ENCODE measurements at regions not wholly inside any gene's neighbourhood (a gene's known extent, or its start where the extent isn't known, plus 50 kb on each side); places are given as distances from the start of the nearest gene placed in this dataset.

DNA sequence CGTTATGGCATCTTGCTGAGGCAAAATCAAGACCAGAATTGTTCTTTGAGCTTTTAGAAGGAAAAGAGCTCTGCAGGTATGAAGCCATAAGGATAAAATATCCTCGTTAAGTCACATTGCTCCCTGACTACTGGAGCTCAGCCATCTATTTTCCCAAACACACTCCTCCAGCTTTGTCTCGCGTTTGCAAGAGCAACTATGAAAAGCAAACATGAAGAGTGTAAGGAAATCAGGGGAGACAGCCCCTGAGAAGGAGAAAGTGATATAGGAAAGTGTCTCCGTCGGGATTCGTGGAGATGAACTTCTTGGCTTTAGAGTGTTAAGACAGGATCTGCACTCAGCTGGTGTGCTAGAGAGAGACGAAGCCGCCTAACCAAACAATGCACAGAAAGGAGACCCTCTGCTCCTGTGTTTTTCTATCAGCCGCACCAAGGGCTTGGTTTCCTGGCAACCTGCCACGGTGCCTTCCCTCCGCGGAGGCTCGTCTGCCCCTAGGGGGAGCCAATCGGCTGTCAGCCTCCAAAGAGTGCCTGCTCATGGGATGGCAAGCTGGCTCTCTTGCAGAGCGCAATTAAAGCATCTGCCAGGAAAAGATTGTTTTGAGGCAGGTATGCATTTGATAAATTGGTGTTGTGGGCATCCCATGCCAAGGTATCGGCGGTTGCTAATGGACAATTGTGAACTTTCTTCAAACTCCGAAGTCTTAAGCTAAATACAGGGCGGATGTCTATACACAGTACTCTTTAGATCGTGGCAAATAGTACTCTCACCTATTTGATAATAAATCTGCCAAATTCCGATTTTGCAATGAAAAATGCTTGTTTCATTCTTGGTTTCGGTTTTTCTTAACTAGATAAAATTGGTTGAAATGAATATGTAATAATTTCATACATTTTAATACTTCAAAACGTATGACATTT lies 603.2 kb downstream of the RNF144B start:
- TF ChIP-seq TAF1 (IDR thresholded peaks at IDR 0.05; ENCODE audit: borderline replicate concordance, low read depth, low read length) (no peak), EP300 (IDR thresholded peaks at IDR 0.05; ENCODE audit: borderline replicate concordance in 1 of 2, low read depth in 1 of 2, low read length in 1 of 2) (no peak), FOXM1 (IDR thresholded peaks at IDR 0.05; ENCODE audit: low read depth) (no peak), TEAD4 (IDR thresholded peaks at IDR 0.05; ENCODE audit: borderline replicate concordance, insufficient read depth) (no peak)
- TF ChIP-seq, protein P1, sequence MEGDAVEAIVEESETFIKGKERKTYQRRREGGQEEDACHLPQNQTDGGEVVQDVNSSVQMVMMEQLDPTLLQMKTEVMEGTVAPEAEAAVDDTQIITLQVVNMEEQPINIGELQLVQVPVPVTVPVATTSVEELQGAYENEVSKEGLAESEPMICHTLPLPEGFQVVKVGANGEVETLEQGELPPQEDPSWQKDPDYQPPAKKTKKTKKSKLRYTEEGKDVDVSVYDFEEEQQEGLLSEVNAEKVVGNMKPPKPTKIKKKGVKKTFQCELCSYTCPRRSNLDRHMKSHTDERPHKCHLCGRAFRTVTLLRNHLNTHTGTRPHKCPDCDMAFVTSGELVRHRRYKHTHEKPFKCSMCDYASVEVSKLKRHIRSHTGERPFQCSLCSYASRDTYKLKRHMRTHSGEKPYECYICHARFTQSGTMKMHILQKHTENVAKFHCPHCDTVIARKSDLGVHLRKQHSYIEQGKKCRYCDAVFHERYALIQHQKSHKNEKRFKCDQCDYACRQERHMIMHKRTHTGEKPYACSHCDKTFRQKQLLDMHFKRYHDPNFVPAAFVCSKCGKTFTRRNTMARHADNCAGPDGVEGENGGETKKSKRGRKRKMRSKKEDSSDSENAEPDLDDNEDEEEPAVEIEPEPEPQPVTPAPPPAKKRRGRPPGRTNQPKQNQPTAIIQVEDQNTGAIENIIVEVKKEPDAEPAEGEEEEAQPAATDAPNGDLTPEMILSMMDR (IDR thresholded peaks at IDR 0.05) = peak; percentile 79
- TF ChIP-seq, protein P2, sequence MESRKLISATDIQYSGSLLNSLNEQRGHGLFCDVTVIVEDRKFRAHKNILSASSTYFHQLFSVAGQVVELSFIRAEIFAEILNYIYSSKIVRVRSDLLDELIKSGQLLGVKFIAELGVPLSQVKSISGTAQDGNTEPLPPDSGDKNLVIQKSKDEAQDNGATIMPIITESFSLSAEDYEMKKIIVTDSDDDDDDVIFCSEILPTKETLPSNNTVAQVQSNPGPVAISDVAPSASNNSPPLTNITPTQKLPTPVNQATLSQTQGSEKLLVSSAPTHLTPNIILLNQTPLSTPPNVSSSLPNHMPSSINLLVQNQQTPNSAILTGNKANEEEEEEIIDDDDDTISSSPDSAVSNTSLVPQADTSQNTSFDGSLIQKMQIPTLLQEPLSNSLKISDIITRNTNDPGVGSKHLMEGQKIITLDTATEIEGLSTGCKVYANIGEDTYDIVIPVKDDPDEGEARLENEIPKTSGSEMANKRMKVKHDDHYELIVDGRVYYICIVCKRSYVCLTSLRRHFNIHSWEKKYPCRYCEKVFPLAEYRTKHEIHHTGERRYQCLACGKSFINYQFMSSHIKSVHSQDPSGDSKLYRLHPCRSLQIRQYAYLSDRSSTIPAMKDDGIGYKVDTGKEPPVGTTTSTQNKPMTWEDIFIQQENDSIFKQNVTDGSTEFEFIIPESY (IDR thresholded peaks at IDR 0.05; ENCODE audit: borderline replicate concordance, low read depth) = no peak
